Activated naive CD8-positive, alpha-beta T cell treated with anti-CD3 and anti-CD28 coated beads for 36 hours (primary cell): ENCODE measurements at regions not wholly inside any gene's neighbourhood (a gene's known extent, or its start where the extent isn't known, plus 50 kb on each side); places are given as distances from the start of the nearest gene placed in this dataset.

Source experiments
- DNase-seq: peaks from one replicate; pipeline ENCODE4 v3.0.0; 2021
- H3K27ac Mint-ChIP-seq: one replicate; pipeline ENCODE4 v1.8.0; 2022; ENCODE audit warnings: mild to moderate bottlenecking, moderate library complexity, mixed read lengths
- H3K27me3 Mint-ChIP-seq: one replicate; pipeline ENCODE4 v1.8.0; 2022; ENCODE audit warnings: mild to moderate bottlenecking, mixed read lengths
- H3K36me3 Mint-ChIP-seq: one replicate; pipeline ENCODE4 v1.8.0; 2021; ENCODE audit warnings: mild to moderate bottlenecking, mixed read lengths
- H3K4me1 Mint-ChIP-seq: one replicate; pipeline ENCODE4 v1.8.0; 2021; ENCODE audit warnings: mixed read lengths
- H3K4me3 Mint-ChIP-seq: one replicate; pipeline ENCODE4 v1.8.0; 2022; ENCODE audit warnings: mild to moderate bottlenecking, moderate library complexity, mixed read lengths
- H3K9me3 Mint-ChIP-seq: one replicate; pipeline ENCODE4 v1.8.0; 2022; ENCODE audit warnings: mixed read lengths

- DNase-seq = no peak
- Mint-ChIP-seq H3K27ac (no peak overlapping the region), H3K4me3 (no peak overlapping the region), H3K27me3 (peaks cover 7% of the 10 kb centered on the region), H3K36me3 (no peaks in the 10 kb centered on the region), H3K9me3 (peaks cover 6% of the 10 kb centered on the region), H3K4me1 (no peaks in the 10 kb centered on the region)
Measured at GRCh38 chr10:131676046-131676799, 224.6 kb upstream of the PPP2R2D start.

DNA sequence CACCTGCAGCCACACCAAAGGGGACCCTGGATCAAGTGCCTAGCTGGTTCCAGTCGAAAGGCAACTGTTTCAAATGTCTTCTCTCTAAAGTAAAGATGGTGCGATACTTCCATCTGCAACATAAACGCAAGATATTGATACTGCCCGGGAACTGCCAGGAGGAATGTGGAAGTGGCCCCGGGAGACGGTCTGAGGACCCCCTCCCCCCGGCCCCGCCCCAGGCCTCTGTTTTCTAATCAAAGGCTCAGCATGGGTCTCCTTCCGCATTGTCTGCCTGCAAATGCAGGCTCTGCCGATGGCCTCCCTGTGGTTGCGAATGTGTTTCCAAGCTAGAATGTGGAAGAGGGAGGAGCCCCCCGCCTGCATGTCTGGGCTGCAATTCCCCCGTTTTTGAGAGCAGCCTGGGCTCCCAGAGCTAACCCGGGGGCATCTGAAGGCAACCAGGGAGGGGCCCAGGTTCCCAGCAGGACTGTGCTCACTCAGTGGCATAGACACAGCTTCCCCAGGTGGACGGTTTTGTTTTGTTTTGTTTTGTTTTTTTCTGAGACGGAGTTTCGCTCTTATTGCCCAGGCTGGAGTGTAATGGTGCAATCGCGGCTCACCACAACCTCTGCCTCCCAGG, 223.9 kb upstream of the PPP2R2D start:
- Mint-ChIP-seq H3K4me3 (no peak overlapping the region), H3K4me1 (no peaks in the 10 kb centered on the region), H3K36me3 (no peaks in the 10 kb centered on the region), H3K9me3 (peaks cover 5% of the 10 kb centered on the region), H3K27ac (no peak overlapping the region), H3K27me3 (peaks cover 7% of the 10 kb centered on the region)
- no peak for DNase-seq

GRCh38 chr10:131677671-131678070, 223.1 kb upstream of the PPP2R2D start:
- no peaks in the 10 kb centered on the region for H3K9me3 Mint-ChIP-seq
- peaks cover 8% of the 10 kb centered on the region for H3K27me3 Mint-ChIP-seq
- no peak overlapping the region for H3K4me3 Mint-ChIP-seq
- no peaks in the 10 kb centered on the region for H3K36me3 Mint-ChIP-seq
- DNase-seq = no peak
- no peak overlapping the region for H3K27ac Mint-ChIP-seq
- H3K4me1 Mint-ChIP-seq = no peaks in the 10 kb centered on the region

DNA sequence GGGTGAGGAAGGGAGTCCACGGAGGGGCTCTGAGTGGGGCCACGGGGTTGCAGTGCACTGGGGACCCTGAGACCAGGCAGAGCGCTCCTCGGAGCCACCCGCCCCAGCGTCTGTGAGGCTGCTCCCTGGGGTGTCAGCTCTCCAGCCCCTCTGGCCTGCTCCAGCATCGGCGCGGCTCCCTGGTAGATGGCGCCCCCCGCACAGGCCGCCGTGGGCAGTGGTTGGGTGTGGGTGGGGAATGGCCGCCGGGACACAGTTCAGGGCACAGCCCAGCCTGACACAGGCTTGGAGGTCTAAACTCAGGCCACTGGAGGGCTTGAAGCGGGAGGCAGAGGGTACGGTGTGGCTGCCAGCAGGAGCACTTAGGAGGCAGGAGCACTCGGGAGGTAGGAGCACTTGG, 222.6 kb upstream of the PPP2R2D start:
- Mint-ChIP-seq H3K27me3 (peaks cover 10% of the 10 kb centered on the region), H3K4me3 (no peak overlapping the region), H3K36me3 (no peaks in the 10 kb centered on the region), H3K9me3 (no peaks in the 10 kb centered on the region), H3K4me1 (no peaks in the 10 kb centered on the region), H3K27ac (no peak overlapping the region)
- DNase-seq = no peak

DNA sequence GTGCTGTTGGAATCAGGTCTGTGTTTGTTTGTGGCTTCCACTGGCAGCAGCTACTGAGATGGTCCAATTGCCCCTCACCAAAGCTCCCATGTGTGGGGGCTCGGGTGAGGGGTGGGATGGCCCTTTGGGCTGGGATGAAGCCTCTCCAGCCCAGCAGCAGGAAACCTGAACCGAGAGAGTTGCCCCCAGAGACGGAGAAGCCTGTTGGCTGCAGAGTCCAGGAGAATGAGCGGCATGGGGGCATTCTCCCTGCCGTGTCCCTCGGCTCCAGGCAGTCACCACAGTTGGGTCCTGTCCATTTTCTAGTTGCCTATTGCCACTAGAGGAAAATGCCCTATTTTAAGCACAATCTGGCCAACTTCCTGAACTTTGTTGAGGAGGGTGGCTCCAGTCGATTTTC, 222.2 kb upstream of the PPP2R2D start:
- no peak overlapping the region for H3K4me3 Mint-ChIP-seq

GRCh38 chr10:131679926-131680325, 220.9 kb upstream of the PPP2R2D start:
- Mint-ChIP-seq H3K4me3 (no peak overlapping the region), H3K27me3 (peaks cover 13% of the 10 kb centered on the region), H3K27ac (no peak overlapping the region), H3K36me3 (no peaks in the 10 kb centered on the region), H3K9me3 (no peaks in the 10 kb centered on the region), H3K4me1 (no peaks in the 10 kb centered on the region)
- no peak for DNase-seq

More for the DNA sequence above, 222.2 kb upstream of the PPP2R2D start:
- Mint-ChIP-seq H3K27me3 (peaks cover 10% of the 10 kb centered on the region), H3K27ac (no peak overlapping the region), H3K36me3 (no peaks in the 10 kb centered on the region), H3K4me1 (no peaks in the 10 kb centered on the region), H3K9me3 (no peaks in the 10 kb centered on the region)
- DNase-seq = no peak

- Mint-ChIP-seq H3K9me3 (no peaks in the 10 kb centered on the region), H3K27me3 (peaks cover 18% of the 10 kb centered on the region), H3K4me3 (no peak overlapping the region), H3K36me3 (no peaks in the 10 kb centered on the region), H3K27ac (no peak overlapping the region), H3K4me1 (no peaks in the 10 kb centered on the region)
- DNase-seq = no peak
Measured at GRCh38 chr10:131681122-131681521, 219.7 kb upstream of the PPP2R2D start.

DNA sequence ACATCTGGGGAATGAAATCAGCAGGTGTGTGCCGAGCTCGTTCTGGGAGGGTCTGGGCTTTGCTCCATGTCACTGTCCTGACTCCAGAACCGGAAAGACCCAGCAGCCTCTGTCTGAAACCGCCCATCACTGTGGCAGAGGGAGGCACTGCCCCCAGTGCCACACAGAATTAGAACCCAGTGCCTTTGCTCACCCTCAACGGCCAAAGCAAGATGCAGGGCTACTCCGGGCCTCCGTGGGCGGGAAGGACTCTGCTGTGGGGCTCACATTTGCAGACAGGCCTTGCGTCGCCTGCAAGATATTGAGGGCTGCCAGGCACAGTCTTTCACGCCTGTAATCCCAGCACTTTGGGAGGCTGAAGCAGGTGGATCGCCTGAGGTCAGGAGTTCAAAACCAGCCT, 219.2 kb upstream of the PPP2R2D start:
- H3K9me3 Mint-ChIP-seq = no peaks in the 10 kb centered on the region
- no peaks in the 10 kb centered on the region for H3K36me3 Mint-ChIP-seq
- no peaks in the 10 kb centered on the region for H3K4me1 Mint-ChIP-seq
- peaks cover 18% of the 10 kb centered on the region for H3K27me3 Mint-ChIP-seq
- no peak overlapping the region for H3K4me3 Mint-ChIP-seq
- no peak overlapping the region for H3K27ac Mint-ChIP-seq
- DNase-seq = no peak

GRCh38 chr10:131682271-131682962, 218.4 kb upstream of the PPP2R2D start:
- no peak overlapping the region for H3K27ac Mint-ChIP-seq
- DNase-seq = no peak
- H3K27me3 Mint-ChIP-seq = peaks cover 18% of the 10 kb centered on the region
- H3K36me3 Mint-ChIP-seq = no peaks in the 10 kb centered on the region
- no peaks in the 10 kb centered on the region for H3K9me3 Mint-ChIP-seq
- H3K4me1 Mint-ChIP-seq = no peaks in the 10 kb centered on the region
- H3K4me3 Mint-ChIP-seq = no peak overlapping the region

- H3K4me3 Mint-ChIP-seq = no peak overlapping the region
- H3K4me1 Mint-ChIP-seq = no peaks in the 10 kb centered on the region
- no peaks in the 10 kb centered on the region for H3K9me3 Mint-ChIP-seq
- H3K27ac Mint-ChIP-seq = no peak overlapping the region
- H3K27me3 Mint-ChIP-seq = peaks cover 14% of the 10 kb centered on the region
- DNase-seq = no peak
- no peaks in the 10 kb centered on the region for H3K36me3 Mint-ChIP-seq
Measured at GRCh38 chr10:131683281-131683861, 217.4 kb upstream of the PPP2R2D start.

DNA sequence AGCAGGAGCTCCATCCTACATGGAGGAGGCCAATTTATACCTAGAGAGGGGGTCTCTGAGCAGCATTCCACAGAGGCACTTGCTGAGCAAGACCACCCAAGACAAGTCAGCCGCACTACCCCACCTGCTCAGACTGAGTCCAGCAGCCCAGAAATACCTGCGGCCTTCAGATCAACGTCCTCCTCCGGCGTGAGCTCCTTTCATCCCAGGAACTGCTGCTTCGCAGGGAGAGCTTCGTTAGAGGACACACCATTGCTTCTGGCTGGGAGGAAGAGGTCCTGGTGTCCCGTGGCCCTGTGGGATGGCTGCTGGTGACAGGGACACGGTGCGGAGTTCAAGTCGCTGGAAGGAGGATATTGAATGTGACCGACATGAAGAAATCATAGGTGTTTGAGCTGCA, 216.9 kb upstream of the PPP2R2D start:
- H3K27ac Mint-ChIP-seq = no peak overlapping the region

DNA sequence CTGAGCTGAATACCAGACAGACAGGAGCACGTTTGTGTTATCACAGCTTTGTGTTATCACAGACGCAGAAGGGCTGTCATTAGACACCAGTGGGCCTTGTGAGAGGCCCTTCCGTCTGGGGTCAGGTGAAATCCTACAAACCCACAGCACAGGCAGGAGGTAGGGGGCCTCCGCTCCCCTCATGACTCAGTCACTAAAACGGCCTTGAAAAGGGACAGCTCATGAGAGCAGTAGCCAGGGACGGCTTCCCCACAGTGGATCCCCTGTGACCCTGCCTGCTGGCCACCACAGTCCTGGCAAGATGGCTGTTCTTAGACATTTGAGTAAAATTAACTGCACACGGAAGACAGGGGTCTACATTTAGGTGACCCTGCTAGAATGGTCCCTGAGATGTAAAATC, 215.8 kb upstream of the PPP2R2D start:
- no peak for DNase-seq
- Mint-ChIP-seq H3K9me3 (no peaks in the 10 kb centered on the region), H3K27me3 (peaks cover 11% of the 10 kb centered on the region), H3K27ac (no peak overlapping the region), H3K4me3 (no peak overlapping the region), H3K36me3 (no peaks in the 10 kb centered on the region), H3K4me1 (no peaks in the 10 kb centered on the region)

More for the DNA sequence above, 216.9 kb upstream of the PPP2R2D start:
- Mint-ChIP-seq H3K4me3 (no peak overlapping the region), H3K27me3 (peaks cover 14% of the 10 kb centered on the region), H3K36me3 (no peaks in the 10 kb centered on the region), H3K4me1 (no peaks in the 10 kb centered on the region), H3K9me3 (no peaks in the 10 kb centered on the region)
- DNase-seq = no peak

- Mint-ChIP-seq H3K27ac (no peak overlapping the region), H3K4me1 (no peaks in the 10 kb centered on the region), H3K36me3 (no peaks in the 10 kb centered on the region), H3K4me3 (no peak overlapping the region), H3K27me3 (peaks cover 11% of the 10 kb centered on the region), H3K9me3 (no peaks in the 10 kb centered on the region)
- no peak for DNase-seq
Measured at GRCh38 chr10:131685576-131685975, 215.2 kb upstream of the PPP2R2D start.

- H3K4me1 Mint-ChIP-seq = no peaks in the 10 kb centered on the region
- peaks cover 13% of the 10 kb centered on the region for H3K27me3 Mint-ChIP-seq
- H3K27ac Mint-ChIP-seq = no peak overlapping the region
- H3K36me3 Mint-ChIP-seq = no peaks in the 10 kb centered on the region
- H3K9me3 Mint-ChIP-seq = no peaks in the 10 kb centered on the region
- H3K4me3 Mint-ChIP-seq = no peak overlapping the region
- no peak for DNase-seq
Measured at GRCh38 chr10:131686781-131687420, 213.9 kb upstream of the PPP2R2D start.

GRCh38 chr10:131688304-131688703, 212.5 kb upstream of the PPP2R2D start:
- Mint-ChIP-seq H3K27ac (no peak overlapping the region), H3K4me1 (no peaks in the 10 kb centered on the region)
- DNase-seq = no peak

More at GRCh38 chr10:131688304-131688703, 212.5 kb upstream of the PPP2R2D start:
- Mint-ChIP-seq H3K9me3 (no peaks in the 10 kb centered on the region), H3K27me3 (peaks cover 11% of the 10 kb centered on the region), H3K4me3 (no peak overlapping the region), H3K36me3 (no peaks in the 10 kb centered on the region)
